ENCODE measurements at regions not wholly inside any gene's neighbourhood (a gene's known extent, or its start where the extent isn't known, plus 50 kb on each side); places are given as distances from the start of the nearest gene placed in this dataset.

- no peak for TF ChIP-seq CTCF (IDR thresholded peaks at IDR 0.05; ENCODE audit: borderline replicate concordance, extremely low read depth, low read length, poor library complexity, severe bottlenecking)
- no peak for TF ChIP-seq EZH2 (IDR thresholded peaks at IDR 0.05; ENCODE audit: borderline replicate concordance, low read depth, low read length, severe bottlenecking)
These were observed 71.6 kb upstream of the MYCN start for GRCh38 chr2:15868704-15869103.

Measured in DND-41 (cell line).